IMR-90 (cell line): ENCODE measurements at regions not wholly inside any gene's neighbourhood (a gene's known extent, or its start where the extent isn't known, plus 50 kb on each side); places are given as distances from the start of the nearest gene placed in this dataset.

Experiments used
- ATAC-seq: fragments of 200-7000 bp; cut with Tn5 transposase; 2 replicates; pipeline ENCODE4 v1.9.1; 2020; ENCODE audit warnings: low read depth, mild to moderate bottlenecking, moderate library complexity
- BruUV-seq: library from RNA; stranded (reverse); fragments of 400-500 nt; replicated peaks from 2 replicates; lab custom pipeline; 2021; lab: Mats Ljungman, UMichigan
- CTCF ChIA-PET: fragments of 300-600 bp; formaldehyde crosslinking; extraction: SDS; loops from one replicate; lab custom pipeline; 2021; ENCODE audit warnings: antibody characterized with exemption; lab: Yijun Ruan, JAX
- POLR2A ChIA-PET: fragments of 300-600 bp; sonication (Branson Sonifier 250); formaldehyde crosslinking; loops from one replicate; lab custom pipeline; 2022; ENCODE audit warnings: antibody characterized with exemption; ENCODE audit not compliant: unreplicated experiment; lab: Charles Lee
- DNase-seq: peaks from one replicate; pipeline ENCODE4 v3.0.0; 2013
- H2AFZ ChIP-seq: replicated peaks from 2 replicates; pipeline ENCODE3; 2013; ENCODE audit warnings: low read length, mild to moderate bottlenecking; ENCODE audit not compliant: poor library complexity
- H2AK5ac ChIP-seq: 2 replicates; pipeline ENCODE4 v1.6.1; 2013; ENCODE audit warnings: low read depth, low read length, inconsistent platforms
- H2AK9ac ChIP-seq: replicated peaks from 2 replicates; pipeline ENCODE3; 2013; ENCODE audit warnings: mild to moderate bottlenecking, low read depth, low read length, moderate library complexity; ENCODE audit not compliant: poor library complexity
- H2BK120ac ChIP-seq: 2 replicates; pipeline ENCODE4 v1.6.1; 2013; ENCODE audit warnings: low read depth, low read length, inconsistent platforms
- H2BK15ac ChIP-seq: 3 replicates; pipeline ENCODE4 v1.6.1; 2013; ENCODE audit warnings: low read depth, low read length, inconsistent platforms
- H2BK20ac ChIP-seq: 2 replicates; pipeline ENCODE4 v1.6.1; 2013; ENCODE audit warnings: low read depth, mild to moderate bottlenecking, inconsistent platforms, low read length, moderate library complexity
- H2BK5ac ChIP-seq: 2 replicates; pipeline ENCODE4 v1.6.1; 2013; ENCODE audit warnings: mild to moderate bottlenecking, low read depth, low read length, inconsistent platforms; ENCODE audit not compliant: poor library complexity, severe bottlenecking
- H3K14ac ChIP-seq: replicated peaks from 2 replicates; pipeline ENCODE4 v1.6.1; 2013; ENCODE audit warnings: low read depth, low read length, inconsistent platforms
- H3K18ac ChIP-seq: 2 replicates; pipeline ENCODE4 v1.6.1; 2013; ENCODE audit warnings: low read depth, low read length, control low read depth
- H3K23ac ChIP-seq: 2 replicates; pipeline ENCODE4 v1.6.1; 2013; ENCODE audit warnings: low read depth, low read length, inconsistent platforms
- H3K27ac ChIP-seq: 2 replicates; pipeline ENCODE4 v1.5.1; 2013; ENCODE audit warnings: mild to moderate bottlenecking, control low read depth, low read length; ENCODE audit not compliant: insufficient read depth
- H3K27me3 ChIP-seq: 2 replicates; pipeline ENCODE4 v1.6.1; 2013; ENCODE audit warnings: low read length; ENCODE audit not compliant: control insufficient read depth, insufficient read depth
- H3K36me3 ChIP-seq: 2 replicates; pipeline ENCODE4 v1.6.1; 2013; ENCODE audit warnings: low read length, mixed read lengths; ENCODE audit not compliant: control insufficient read depth, insufficient read depth
- H3K4ac ChIP-seq: 2 replicates; pipeline ENCODE4 v1.6.1; 2013; ENCODE audit warnings: low read depth, low read length, inconsistent platforms
- H3K4me1 ChIP-seq: 2 replicates; pipeline ENCODE4 v1.6.1; 2013; ENCODE audit warnings: low read length, mixed read lengths; ENCODE audit not compliant: control insufficient read depth, insufficient read depth
- H3K4me2 ChIP-seq: 2 replicates; pipeline ENCODE4 v1.6.1; 2013; ENCODE audit warnings: low read depth, mild to moderate bottlenecking, control low read depth, low read length, moderate library complexity
- H3K4me3 ChIP-seq: 2 replicates; pipeline ENCODE4 v1.5.1; 2013; ENCODE audit warnings: low read depth, mild to moderate bottlenecking, control low read depth, low read length, moderate library complexity; ENCODE audit not compliant: insufficient read depth
- H3K56ac ChIP-seq: 2 replicates; pipeline ENCODE4 v1.6.1; 2013; ENCODE audit warnings: low read length, inconsistent platforms; ENCODE audit not compliant: insufficient read depth; ENCODE audit errors: extremely low read depth
- H3K79me1 ChIP-seq, 2 experiments: 2 replicates each; pipeline ENCODE4 v1.6.1; 2013; ENCODE audit warnings: low read length in 2 of 2, inconsistent platforms in 1 of 2, low read depth in 1 of 2
- H3K9ac ChIP-seq: 2 replicates; pipeline ENCODE4 v1.6.1; 2013; ENCODE audit warnings: low read depth, low read length, control low read depth
- H3K9me1 ChIP-seq: 2 replicates; pipeline ENCODE4 v1.6.1; 2013; ENCODE audit warnings: low read length, inconsistent platforms; ENCODE audit not compliant: insufficient read depth
- H3K9me3 ChIP-seq: 2 replicates; pipeline ENCODE4 v1.6.1; 2013; ENCODE audit warnings: low read length; ENCODE audit not compliant: control insufficient read depth, insufficient read depth
- H4K20me1 ChIP-seq: 2 replicates; pipeline ENCODE4 v1.6.1; 2013; ENCODE audit warnings: low read length, inconsistent platforms; ENCODE audit not compliant: insufficient read depth
- H4K5ac ChIP-seq: 2 replicates; pipeline ENCODE4 v1.6.1; 2013; ENCODE audit warnings: mild to moderate bottlenecking, low read depth, low read length, control low read depth
- H4K8ac ChIP-seq, 2 experiments: 2 replicates each; pipeline ENCODE4 v1.6.1; 2013; ENCODE audit warnings: low read depth in 2 of 2, low read length in 2 of 2, control low read depth in 1 of 2, inconsistent platforms in 1 of 2
- H4K91ac ChIP-seq: 2 replicates; pipeline ENCODE4 v1.6.1; 2013; ENCODE audit warnings: low read depth, low read length, inconsistent platforms; ENCODE audit not compliant: insufficient read depth
- BHLHE40 ChIP-seq: fragments of 150-350 bp; IDR thresholded peaks from 2 replicates; pipeline ENCODE4 v1.6.1; 2016; ENCODE audit warnings: mild to moderate bottlenecking, low read depth, low read length
- CEBPB ChIP-seq: IDR thresholded peaks from 2 replicates; pipeline ENCODE4 v1.6.1; 2012; ENCODE audit warnings: low read depth, low read length, improper control_type of control experiment
- MXI1 ChIP-seq: IDR thresholded peaks from 2 replicates; pipeline ENCODE4 v1.6.1; 2012; ENCODE audit warnings: low read depth, mild to moderate bottlenecking, low read length, moderate library complexity, borderline replicate concordance
- NFE2L2 ChIP-seq: fragments of 150-350 bp; IDR thresholded peaks from 2 replicates; pipeline ENCODE4 v1.6.1; 2016; ENCODE audit warnings: low read depth, mild to moderate bottlenecking, low read length
- RCOR1 ChIP-seq: IDR thresholded peaks from 2 replicates; pipeline ENCODE4 v1.6.1; 2012; ENCODE audit warnings: mild to moderate bottlenecking, low read length, improper control_type of control experiment; ENCODE audit not compliant: insufficient replicate concordance
- WGBS, 2 experiments: methylation state at CpG; one replicate each; pipeline versions ENCODE4 v1.1.5 to v1.1.7; 2013; ENCODE audit warnings: missing lambda C conversion rate in 2 of 2; ENCODE audit not compliant: insufficient read length in 1 of 2; ENCODE audit errors: extremely low coverage in 2 of 2; 5-methylcytosine and 5-hydroxymethylcytosine counted together
- dilution Hi-C: fragments of 300-500 bp; cut with HindIII; formaldehyde crosslinking; loops from one replicate; pipeline ENCODE4 v1.14.3; 2018; ENCODE audit warnings: low sequenced_read_pairs; ENCODE audit not compliant: unreplicated experiment
- in situ Hi-C: fragments of 300-500 bp; cut with MboI; formaldehyde crosslinking; loops from 3 replicates; pipeline ENCODE4 v1.14.3; 2019; ENCODE audit warnings: low sequenced_read_pairs, inconsistent platforms, mixed read lengths
- intact Hi-C: fragments of 100-400 bp; cut with micrococcal nuclease; formaldehyde crosslinking; loops from 2 replicates; pipeline ENCODE4 v1.10.0; 2022
- TF ChIP-seq, protein P1 (sequence below): conservative IDR thresholded peaks from 2 replicates; pipeline ENCODE4 v1.5.1; 2012; ENCODE audit warnings: mild to moderate bottlenecking, low read depth, low read length, improper control_type of control experiment
- TF ChIP-seq, protein P2 (sequence below): fragments of 150-350 bp; IDR thresholded peaks from 2 replicates; pipeline ENCODE4 v1.6.1; 2017; ENCODE audit warnings: mild to moderate bottlenecking, antibody characterized with exemption, low read length, low read depth

DNA sequence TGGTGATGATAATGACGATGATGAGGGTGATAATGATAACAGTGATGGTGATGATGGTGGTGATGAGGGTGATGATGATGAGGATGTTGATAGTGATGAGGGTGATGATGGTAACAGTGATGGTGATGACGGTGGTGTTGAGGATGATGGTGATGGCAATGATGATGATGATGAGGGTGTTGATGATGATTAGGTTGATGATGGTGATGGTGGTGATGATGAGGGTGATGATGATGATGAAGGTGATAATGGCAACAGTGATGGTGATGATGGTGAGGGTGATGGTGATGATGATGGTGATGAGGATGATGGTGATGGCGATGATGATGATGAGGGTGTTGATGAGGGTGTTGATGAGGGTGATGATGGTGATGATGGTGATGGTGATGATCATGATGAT, 93.8 kb upstream of the ZNF469 start:
- Histone ChIP-seq H4K8ac (no peak overlapping the region), H4K5ac (no peak overlapping the region), H4K91ac (no peak overlapping the region), H3K36me3 (no peaks in the 10 kb centered on the region), H3K9ac (no peak overlapping the region), H2BK120ac (no peak overlapping the region), H3K4me2 (no peak overlapping the region), H2BK5ac (no peak overlapping the region), H4K20me1 (no peaks in the 10 kb centered on the region), H2AFZ (no peak overlapping the region), H3K14ac (peak overlapping the region; percentile 30; the same call in 1 of the 2 replicates), H3K79me1 (no peaks in the 10 kb centered on the region), H3K27ac (no peak overlapping the region), H2BK15ac (no peak overlapping the region), H3K23ac (no peak overlapping the region), H2BK20ac (no peak overlapping the region), H3K56ac (no peak overlapping the region), H3K9me3 (peaks cover 14% of the 10 kb centered on the region), H3K9me1 (no peaks in the 10 kb centered on the region), H2AK9ac (no peak overlapping the region), H3K4me3 (no peak overlapping the region), H3K4ac (no peak overlapping the region), H3K27me3 (no peaks in the 10 kb centered on the region), H3K4me1 (peaks cover 3% of the 10 kb centered on the region), H2AK5ac (no peak overlapping the region), H3K18ac (no peak overlapping the region)
- TF ChIP-seq BHLHE40 = no peak
- no peak for TF ChIP-seq NFE2L2
- TF ChIP-seq, protein P1, sequence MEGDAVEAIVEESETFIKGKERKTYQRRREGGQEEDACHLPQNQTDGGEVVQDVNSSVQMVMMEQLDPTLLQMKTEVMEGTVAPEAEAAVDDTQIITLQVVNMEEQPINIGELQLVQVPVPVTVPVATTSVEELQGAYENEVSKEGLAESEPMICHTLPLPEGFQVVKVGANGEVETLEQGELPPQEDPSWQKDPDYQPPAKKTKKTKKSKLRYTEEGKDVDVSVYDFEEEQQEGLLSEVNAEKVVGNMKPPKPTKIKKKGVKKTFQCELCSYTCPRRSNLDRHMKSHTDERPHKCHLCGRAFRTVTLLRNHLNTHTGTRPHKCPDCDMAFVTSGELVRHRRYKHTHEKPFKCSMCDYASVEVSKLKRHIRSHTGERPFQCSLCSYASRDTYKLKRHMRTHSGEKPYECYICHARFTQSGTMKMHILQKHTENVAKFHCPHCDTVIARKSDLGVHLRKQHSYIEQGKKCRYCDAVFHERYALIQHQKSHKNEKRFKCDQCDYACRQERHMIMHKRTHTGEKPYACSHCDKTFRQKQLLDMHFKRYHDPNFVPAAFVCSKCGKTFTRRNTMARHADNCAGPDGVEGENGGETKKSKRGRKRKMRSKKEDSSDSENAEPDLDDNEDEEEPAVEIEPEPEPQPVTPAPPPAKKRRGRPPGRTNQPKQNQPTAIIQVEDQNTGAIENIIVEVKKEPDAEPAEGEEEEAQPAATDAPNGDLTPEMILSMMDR = no peak
- TF ChIP-seq CEBPB = no peak
- no peak for TF ChIP-seq MXI1
- TF ChIP-seq RCOR1 = no peak
- TF ChIP-seq, protein P2, sequence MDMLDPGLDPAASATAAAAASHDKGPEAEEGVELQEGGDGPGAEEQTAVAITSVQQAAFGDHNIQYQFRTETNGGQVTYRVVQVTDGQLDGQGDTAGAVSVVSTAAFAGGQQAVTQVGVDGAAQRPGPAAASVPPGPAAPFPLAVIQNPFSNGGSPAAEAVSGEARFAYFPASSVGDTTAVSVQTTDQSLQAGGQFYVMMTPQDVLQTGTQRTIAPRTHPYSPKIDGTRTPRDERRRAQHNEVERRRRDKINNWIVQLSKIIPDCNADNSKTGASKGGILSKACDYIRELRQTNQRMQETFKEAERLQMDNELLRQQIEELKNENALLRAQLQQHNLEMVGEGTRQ = no peak
- intact Hi-C loops = no loop called here
- no peak for ATAC-seq
- ChIA-PET POLR2A (no interaction called here), CTCF (no interaction called here)
- BruUV-seq = no TSS peak
- WGBS, 2 experiments = 90% methylated on average over 3 of the region's 3 CpGs; no CpG with 5 or more reads in 1 of the 2 experiments
- in situ Hi-C loops = no loop called here
- dilution Hi-C loops = no loop called here
- DNase-seq = no peak
